Endodermal cell (in vitro differentiated cells): ENCODE measurements at regions not wholly inside any gene's neighbourhood (a gene's known extent, or its start where the extent isn't known, plus 50 kb on each side); places are given as distances from the start of the nearest gene placed in this dataset.

ENCODE experiments used
- DNase-seq: peaks from one replicate; pipeline ENCODE4 v3.0.0-alpha.2; 2017
- H3K27ac ChIP-seq: 2 replicates; pipeline ENCODE4 v1.5.1; 2013; ENCODE audit warnings: mild to moderate bottlenecking, low read depth, low read length, moderate library complexity
- H3K27me3 ChIP-seq: 2 replicates; pipeline ENCODE4 v1.6.1; 2013; ENCODE audit warnings: mild to moderate bottlenecking, low read length, moderate library complexity; ENCODE audit not compliant: insufficient read depth, control insufficient read depth, poor library complexity, severe bottlenecking
- H3K36me3 ChIP-seq: 2 replicates; pipeline ENCODE4 v1.7.0; 2013; ENCODE audit warnings: mild to moderate bottlenecking, low read length, moderate library complexity; ENCODE audit not compliant: control insufficient read depth, insufficient read depth
- H3K4me1 ChIP-seq: one replicate; pipeline ENCODE4 v1.7.0; 2013; ENCODE audit warnings: low read length; ENCODE audit not compliant: control insufficient read depth, insufficient read depth
- H3K4me3 ChIP-seq: 2 replicates; pipeline ENCODE4 v1.5.1; 2013; ENCODE audit warnings: mild to moderate bottlenecking, low read length, moderate library complexity
- H3K9ac ChIP-seq: 2 replicates; pipeline ENCODE4 v1.6.1; 2013; ENCODE audit warnings: mild to moderate bottlenecking, low read length, moderate library complexity; ENCODE audit not compliant: poor library complexity, severe bottlenecking; ENCODE audit errors: extremely low read depth
- H3K9me3 ChIP-seq: 2 replicates; pipeline ENCODE4 v1.6.1; 2013; ENCODE audit warnings: mild to moderate bottlenecking, low read length, moderate library complexity; ENCODE audit not compliant: control insufficient read depth
- H3K27ac Mint-ChIP-seq: 2 replicates; pipeline ENCODE4 v1.8.0; 2020; ENCODE audit warnings: mixed read lengths
- H3K27me3 Mint-ChIP-seq: 2 replicates; pipeline ENCODE4 v1.8.0; 2021; ENCODE audit warnings: mild to moderate bottlenecking, mixed read lengths; ENCODE audit not compliant: insufficient read depth
- H3K36me3 Mint-ChIP-seq: 2 replicates; pipeline ENCODE4 v1.8.0; 2020; ENCODE audit warnings: low read depth, mixed read lengths
- H3K4me1 Mint-ChIP-seq: 2 replicates; pipeline ENCODE4 v1.8.0; 2020; ENCODE audit warnings: mixed read lengths
- H3K4me3 Mint-ChIP-seq: 2 replicates; pipeline ENCODE4 v1.8.0; 2020; ENCODE audit warnings: mild to moderate bottlenecking, moderate library complexity, mixed read lengths
- H3K9me3 Mint-ChIP-seq: 2 replicates; pipeline ENCODE4 v1.8.0; 2020; ENCODE audit warnings: mild to moderate bottlenecking, mixed read lengths
- WGBS, 2 experiments: methylation state at CpG; one replicate each; pipeline versions ENCODE4 v1.1.5 to v1.1.7; 2013; ENCODE audit warnings: missing lambda C conversion rate in 2 of 2, mixed read lengths in 1 of 2; ENCODE audit not compliant: insufficient coverage in 1 of 2, insufficient read length in 1 of 2; 5-methylcytosine and 5-hydroxymethylcytosine counted together
- TF ChIP-seq, protein P1 (sequence below): fragments of 200-600 bp; sonication (generic); conservative IDR thresholded peaks from 2 replicates; pipeline ENCODE4 v1.5.0; 2021; ENCODE audit warnings: antibody characterized with exemption, mild to moderate bottlenecking

DNA sequence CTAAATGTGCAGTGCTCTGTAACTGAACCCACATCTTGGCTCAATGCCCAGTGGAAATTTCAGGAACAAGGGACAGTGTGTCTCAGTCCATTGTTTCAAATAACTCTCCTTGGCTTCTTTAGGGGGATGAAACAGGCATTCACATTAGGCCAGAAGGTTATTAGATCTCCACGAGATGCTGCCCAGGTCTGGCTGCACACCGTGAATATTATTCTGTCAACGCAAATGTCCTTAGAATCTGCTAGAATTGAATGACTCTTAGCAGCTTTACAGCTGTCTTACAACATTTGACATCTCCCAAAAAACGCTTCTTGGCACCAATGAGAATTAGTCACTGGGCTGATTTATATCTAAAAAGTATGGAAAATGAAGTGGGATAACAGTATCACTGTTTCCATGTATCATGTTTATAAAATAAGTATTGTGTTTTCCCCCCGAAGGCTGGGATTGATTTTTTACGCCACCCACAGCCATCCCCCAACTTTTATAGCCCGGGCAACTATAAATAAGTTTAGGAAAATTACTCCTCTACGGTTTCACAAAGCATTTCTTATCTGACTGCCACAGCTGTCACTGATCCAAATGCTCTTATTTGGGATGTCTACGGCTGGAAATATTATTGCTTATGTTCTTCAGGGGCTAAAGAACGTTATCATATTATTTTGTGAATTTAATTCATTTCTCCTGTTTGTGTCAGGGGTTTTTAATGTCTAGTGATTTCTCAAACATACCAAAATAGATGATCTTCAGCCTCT lies 559.7 kb upstream of the FAT1 start:
- Mint-ChIP-seq H3K27me3 (no peaks in the 10 kb centered on the region), H3K9me3 (no peaks in the 10 kb centered on the region), H3K36me3 (no peaks in the 10 kb centered on the region), H3K27ac (no peak overlapping the region), H3K4me3 (no peak overlapping the region), H3K4me1 (no peaks in the 10 kb centered on the region)
- H3K36me3 ChIP-seq = no peaks in the 10 kb centered on the region
- WGBS, 2 experiments = 93 to 95% methylated on average over 4 to 10 of the region's 10 CpGs
- H3K9me3 ChIP-seq = no peaks in the 10 kb centered on the region
- no peak overlapping the region for H3K4me3 ChIP-seq
- H3K9ac ChIP-seq = no peak overlapping the region
- H3K27me3 ChIP-seq = no peaks in the 10 kb centered on the region
- no peak for DNase-seq
- H3K4me1 ChIP-seq = no peaks in the 10 kb centered on the region
- TF ChIP-seq, protein P1, sequence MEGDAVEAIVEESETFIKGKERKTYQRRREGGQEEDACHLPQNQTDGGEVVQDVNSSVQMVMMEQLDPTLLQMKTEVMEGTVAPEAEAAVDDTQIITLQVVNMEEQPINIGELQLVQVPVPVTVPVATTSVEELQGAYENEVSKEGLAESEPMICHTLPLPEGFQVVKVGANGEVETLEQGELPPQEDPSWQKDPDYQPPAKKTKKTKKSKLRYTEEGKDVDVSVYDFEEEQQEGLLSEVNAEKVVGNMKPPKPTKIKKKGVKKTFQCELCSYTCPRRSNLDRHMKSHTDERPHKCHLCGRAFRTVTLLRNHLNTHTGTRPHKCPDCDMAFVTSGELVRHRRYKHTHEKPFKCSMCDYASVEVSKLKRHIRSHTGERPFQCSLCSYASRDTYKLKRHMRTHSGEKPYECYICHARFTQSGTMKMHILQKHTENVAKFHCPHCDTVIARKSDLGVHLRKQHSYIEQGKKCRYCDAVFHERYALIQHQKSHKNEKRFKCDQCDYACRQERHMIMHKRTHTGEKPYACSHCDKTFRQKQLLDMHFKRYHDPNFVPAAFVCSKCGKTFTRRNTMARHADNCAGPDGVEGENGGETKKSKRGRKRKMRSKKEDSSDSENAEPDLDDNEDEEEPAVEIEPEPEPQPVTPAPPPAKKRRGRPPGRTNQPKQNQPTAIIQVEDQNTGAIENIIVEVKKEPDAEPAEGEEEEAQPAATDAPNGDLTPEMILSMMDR = no peak
- H3K27ac ChIP-seq = no peak overlapping the region

DNA sequence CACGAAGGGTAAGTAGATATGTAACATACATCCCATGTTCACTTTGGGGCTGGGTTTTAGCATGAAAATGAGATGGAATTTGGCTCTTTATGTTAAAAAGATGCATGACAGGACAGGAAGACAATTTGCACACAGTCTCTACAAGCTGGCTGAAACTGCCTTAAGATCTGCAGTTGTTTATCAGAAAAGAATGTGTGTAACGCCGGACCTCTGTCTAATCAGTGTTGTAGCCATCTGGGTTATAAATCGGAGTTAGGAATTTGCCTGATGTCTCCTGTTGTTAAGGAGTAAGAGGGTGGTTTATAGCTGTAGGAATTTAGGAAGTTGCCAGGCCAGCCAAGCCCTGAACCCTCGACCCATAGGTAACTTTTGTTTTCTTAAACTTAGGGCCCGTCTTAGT lies 562.9 kb upstream of the FAT1 start:
- TF ChIP-seq, protein P1 = no peak
- no peak for DNase-seq
- no peaks in the 10 kb centered on the region for H3K9me3 ChIP-seq
- H3K36me3 ChIP-seq = no peaks in the 10 kb centered on the region
- Mint-ChIP-seq H3K4me1 (no peaks in the 10 kb centered on the region), H3K4me3 (no peak overlapping the region), H3K27ac (no peak overlapping the region), H3K9me3 (no peaks in the 10 kb centered on the region), H3K36me3 (no peaks in the 10 kb centered on the region), H3K27me3 (no peaks in the 10 kb centered on the region)
- no peaks in the 10 kb centered on the region for H3K27me3 ChIP-seq
- 86 to 87% methylated on average over 4 to 5 of the region's 6 CpGs for WGBS, 2 experiments
- no peak overlapping the region for H3K9ac ChIP-seq
- H3K4me1 ChIP-seq = no peaks in the 10 kb centered on the region
- H3K27ac ChIP-seq = no peak overlapping the region
- H3K4me3 ChIP-seq = no peak overlapping the region

DNA sequence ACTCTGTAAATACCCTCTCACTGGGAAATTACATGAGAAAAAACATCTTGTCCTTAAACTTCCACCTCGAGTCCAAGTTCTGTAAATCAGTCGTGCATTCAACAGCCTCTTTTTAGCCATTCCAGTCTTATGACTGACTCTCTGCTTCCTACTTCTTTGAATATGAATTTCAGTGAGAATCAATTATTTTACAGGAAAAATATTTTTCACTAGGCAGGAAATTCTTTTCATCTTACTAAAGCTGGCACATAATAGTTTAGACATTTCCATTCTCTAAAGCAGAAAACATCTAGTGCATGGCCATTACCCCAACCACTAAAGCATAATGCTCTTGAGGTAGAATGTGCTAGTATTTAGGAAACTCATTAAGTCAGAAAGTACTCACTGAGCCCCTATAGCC lies 565.7 kb upstream of the FAT1 start:
- Mint-ChIP-seq H3K4me3 (no peak overlapping the region), H3K4me1 (no peaks in the 10 kb centered on the region), H3K27ac (no peak overlapping the region), H3K36me3 (no peaks in the 10 kb centered on the region), H3K9me3 (peaks cover 2% of the 10 kb centered on the region), H3K27me3 (no peaks in the 10 kb centered on the region)
- Histone ChIP-seq H3K4me1 (no peaks in the 10 kb centered on the region), H3K27ac (no peak overlapping the region), H3K36me3 (no peaks in the 10 kb centered on the region), H3K9me3 (no peaks in the 10 kb centered on the region), H3K27me3 (no peaks in the 10 kb centered on the region), H3K4me3 (no peak overlapping the region), H3K9ac (no peak overlapping the region)
- TF ChIP-seq, protein P1 = no peak
- 47 to 50% methylated on average over 2 of the region's 2 CpGs for WGBS, 2 experiments
- no peak for DNase-seq
